Thyroid gland (tissue), 4 donors: ENCODE measurements at regions not wholly inside any gene's neighbourhood (a gene's known extent, or its start where the extent isn't known, plus 50 kb on each side); places are given as distances from the start of the nearest gene placed in this dataset.

ENCODE experiments used
- POLR2A ChIP-seq, 2 donors: fragments of 450-650 bp; IDR thresholded peaks; one replicate each; pipeline ENCODE4 v1.6.1; 2017; ENCODE audit warnings: antibody characterized with exemption in 2 of 2, mild to moderate bottlenecking in 2 of 2, moderate library complexity in 1 of 2
- TF ChIP-seq, protein P1 (sequence below), 6 experiments: fragments of 200-600 bp in 3 of 6; fragments of 450-650 bp in 3 of 6; sonication (generic) in 3 of 6; IDR thresholded peaks; one replicate each; pipeline ENCODE4 v1.5.1; 2016 to 2019; ENCODE audit warnings: antibody characterized with exemption in 6 of 6, mild to moderate bottlenecking in 2 of 6, inconsistent platforms in 1 of 6, moderate library complexity in 1 of 6

DNA sequence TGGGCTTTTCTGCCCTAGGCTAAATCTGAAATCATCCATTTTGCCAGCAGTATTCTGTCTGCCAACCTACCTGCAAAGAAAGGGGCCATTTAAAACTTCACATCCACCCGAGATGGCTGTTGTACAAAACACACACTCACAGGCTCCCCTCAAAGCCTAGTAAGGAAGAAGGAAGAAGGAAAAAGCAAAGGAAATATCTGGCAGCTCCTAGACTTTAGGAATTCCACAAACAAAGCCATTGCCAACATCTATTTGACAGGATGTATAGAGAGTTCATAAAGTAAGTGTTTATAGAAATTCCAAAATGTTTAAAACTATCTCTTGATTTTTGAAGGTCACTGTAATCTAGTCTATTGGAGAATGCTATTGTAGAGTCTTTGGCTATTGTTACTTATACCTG lies 91.9 kb upstream of the THBS1 start:
- TF ChIP-seq, protein P1, sequence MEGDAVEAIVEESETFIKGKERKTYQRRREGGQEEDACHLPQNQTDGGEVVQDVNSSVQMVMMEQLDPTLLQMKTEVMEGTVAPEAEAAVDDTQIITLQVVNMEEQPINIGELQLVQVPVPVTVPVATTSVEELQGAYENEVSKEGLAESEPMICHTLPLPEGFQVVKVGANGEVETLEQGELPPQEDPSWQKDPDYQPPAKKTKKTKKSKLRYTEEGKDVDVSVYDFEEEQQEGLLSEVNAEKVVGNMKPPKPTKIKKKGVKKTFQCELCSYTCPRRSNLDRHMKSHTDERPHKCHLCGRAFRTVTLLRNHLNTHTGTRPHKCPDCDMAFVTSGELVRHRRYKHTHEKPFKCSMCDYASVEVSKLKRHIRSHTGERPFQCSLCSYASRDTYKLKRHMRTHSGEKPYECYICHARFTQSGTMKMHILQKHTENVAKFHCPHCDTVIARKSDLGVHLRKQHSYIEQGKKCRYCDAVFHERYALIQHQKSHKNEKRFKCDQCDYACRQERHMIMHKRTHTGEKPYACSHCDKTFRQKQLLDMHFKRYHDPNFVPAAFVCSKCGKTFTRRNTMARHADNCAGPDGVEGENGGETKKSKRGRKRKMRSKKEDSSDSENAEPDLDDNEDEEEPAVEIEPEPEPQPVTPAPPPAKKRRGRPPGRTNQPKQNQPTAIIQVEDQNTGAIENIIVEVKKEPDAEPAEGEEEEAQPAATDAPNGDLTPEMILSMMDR (IDR thresholded peaks at IDR 0.05): no peak
- TF ChIP-seq POLR2A (IDR thresholded peaks at IDR 0.05): no peak
